Suprapubic skin (tissue), 4 donors: ENCODE measurements at regions not wholly inside any gene's neighbourhood (a gene's known extent, or its start where the extent isn't known, plus 50 kb on each side); places are given as distances from the start of the nearest gene placed in this dataset.

Experiments used
- CTCF ChIP-seq, 2 donors: fragments of 200-600 bp in 1 of 2; fragments of 450-650 bp in 1 of 2; sonication (generic) in 1 of 2; IDR thresholded peaks; one replicate each; pipeline ENCODE4 v1.5.1; 2016 to 2019; ENCODE audit warnings: antibody characterized with exemption in 2 of 2, mild to moderate bottlenecking in 1 of 2, moderate library complexity in 1 of 2
- EP300 ChIP-seq: sonication (generic); formaldehyde crosslinking; IDR thresholded peaks from one replicate; pipeline ENCODE4 v1.6.1; 2017; ENCODE audit warnings: antibody characterized with exemption
- POLR2A ChIP-seq, 2 donors: fragments of 450-650 bp; IDR thresholded peaks; one replicate each; pipeline ENCODE4 v1.6.1; 2017; ENCODE audit warnings: antibody characterized with exemption in 2 of 2, mild to moderate bottlenecking in 2 of 2, moderate library complexity in 2 of 2
- POLR2AphosphoS5 ChIP-seq, 3 donors: sonication (generic); formaldehyde crosslinking; IDR thresholded peaks; one replicate each; pipeline ENCODE4 v1.6.1; 2017; ENCODE audit warnings: antibody characterized with exemption in 3 of 3

- TF ChIP-seq CTCF (IDR thresholded peaks at IDR 0.05) (no peak), EP300 (no peak), POLR2A (IDR thresholded peaks at IDR 0.05) (no peak), POLR2AphosphoS5 (IDR thresholded peaks at IDR 0.05) (no peak)
Measured at GRCh38 chr12:92492995-92493394, 209.8 kb upstream of the PLEKHG7 start.
